B cell (primary cell): ENCODE measurements at regions not wholly inside any gene's neighbourhood (a gene's known extent, or its start where the extent isn't known, plus 50 kb on each side); places are given as distances from the start of the nearest gene placed in this dataset.

Experiments
- ATAC-seq: fragments of 200-7000 bp; cut with Tn5 transposase; one replicate; pipeline ENCODE4 v1.10.0; 2021; ENCODE audit warnings: low read depth, mild to moderate bottlenecking, moderate number of reproducible peaks, moderate library complexity
- CTCF ChIA-PET: fragments of 350-600 bp; sonication (Branson Sonifier 250); formaldehyde crosslinking; loops from one replicate; lab custom pipeline; 2021; ENCODE audit warnings: antibody characterized with exemption, inconsistent platforms; lab: Charles Lee
- POLR2A ChIA-PET: fragments of 350-600 bp; sonication (Branson Sonifier 250); formaldehyde crosslinking; loops from one replicate; lab custom pipeline; 2021; ENCODE audit warnings: antibody characterized with exemption; lab: Charles Lee
- DNase-seq: peaks from one replicate; pipeline ENCODE4 v3.0.0; 2013
- H2AFZ ChIP-seq: 2 replicates; pipeline ENCODE4 v1.6.1; 2012; ENCODE audit warnings: mild to moderate bottlenecking, low read depth, low read length; ENCODE audit not compliant: insufficient read depth, poor library complexity, severe bottlenecking
- H3K27ac ChIP-seq, 2 donors: 1 replicate in 1 of 2; 2 replicates in 1 of 2; pipeline ENCODE4 v1.5.1; 2012 to 2013; ENCODE audit warnings: low read length in 2 of 2, mild to moderate bottlenecking in 2 of 2, moderate library complexity in 1 of 2
- H3K27me3 ChIP-seq, 4 experiments: fragments of 200-600 bp in 1 of 4; sonication (generic) in 1 of 4; replicated peaks in 1 of 4; 1 replicate in 2 of 4; 2 replicates in 2 of 4; pipeline versions ENCODE4 v1.6.1 to v1.7.0; 2013 to 2016; ENCODE audit warnings: low read length in 3 of 4, mild to moderate bottlenecking in 2 of 4, mixed read lengths in 1 of 4, moderate library complexity in 1 of 4; ENCODE audit not compliant: insufficient read depth in 4 of 4, control insufficient read depth in 3 of 4; ENCODE audit errors: control extremely low read depth in 1 of 4
- H3K36me3 ChIP-seq, 2 experiments: replicated peaks in 1 of 2; 1 replicate in 1 of 2; 2 replicates in 1 of 2; pipeline versions ENCODE4 v1.6.1 to v1.7.1; 2013; ENCODE audit warnings: low read length in 1 of 2; ENCODE audit not compliant: insufficient read depth in 2 of 2, control insufficient read depth in 1 of 2; ENCODE audit errors: control extremely low read depth in 1 of 2, extremely low read depth in 1 of 2
- H3K4me1 ChIP-seq, 2 donors: fragments of 200-600 bp in 1 of 2; sonication (generic) in 1 of 2; 1 replicate in 1 of 2; 2 replicates in 1 of 2; pipeline versions ENCODE4 v1.5.1 to v1.6.1; 2013 to 2017; ENCODE audit warnings: low read length in 2 of 2; ENCODE audit not compliant: control insufficient read depth in 2 of 2, insufficient read depth in 2 of 2
- H3K4me2 ChIP-seq: replicated peaks from 2 replicates; pipeline ENCODE3; 2012; ENCODE audit warnings: mild to moderate bottlenecking, low read depth, low read length; ENCODE audit not compliant: poor library complexity, severe bottlenecking
- H3K4me3 ChIP-seq, 5 experiments: fragments of 200-600 bp in 1 of 5; sonication (generic) in 1 of 5; 1 replicate in 3 of 5; 2 replicates in 2 of 5; pipeline versions ENCODE4 v1.5.1 to v1.7.0; 2011 to 2016; ENCODE audit warnings: low read length in 4 of 5, mild to moderate bottlenecking in 4 of 5, low read depth in 2 of 5, control low read depth in 1 of 5, moderate library complexity in 1 of 5; ENCODE audit not compliant: insufficient read depth in 1 of 5; ENCODE audit errors: control extremely low read depth in 1 of 5, extremely low read depth in 1 of 5
- H3K79me2 ChIP-seq: fragments of 200-600 bp; sonication (generic); one replicate; pipeline ENCODE4 v1.6.0; 2016; ENCODE audit warnings: low read length; ENCODE audit not compliant: control insufficient read depth, insufficient read depth
- H3K9ac ChIP-seq: fragments of 200-600 bp; sonication (generic); 2 replicates; pipeline ENCODE4 v1.6.1; 2017; ENCODE audit warnings: mild to moderate bottlenecking, low read length, moderate library complexity
- H3K9me3 ChIP-seq, 3 donors: one replicate each; pipeline versions ENCODE4 v1.6.1 to v1.7.1; 2013; ENCODE audit warnings: low read length in 2 of 3; ENCODE audit not compliant: control insufficient read depth in 2 of 3, insufficient read depth in 1 of 3; ENCODE audit errors: control extremely low read depth in 1 of 3
- H4K20me1 ChIP-seq: 2 replicates; pipeline ENCODE4 v1.6.0; 2012; ENCODE audit warnings: mild to moderate bottlenecking, low read length; ENCODE audit not compliant: insufficient read depth, control insufficient read depth, poor library complexity, severe bottlenecking
- H3K27ac Mint-ChIP-seq: one replicate; pipeline ENCODE4 v1.8.0; 2021; ENCODE audit warnings: mixed read lengths
- H3K27me3 Mint-ChIP-seq: one replicate; pipeline ENCODE4 v1.8.0; 2021; ENCODE audit warnings: mixed read lengths
- H3K4me1 Mint-ChIP-seq: one replicate; pipeline ENCODE4 v1.8.0; 2021; ENCODE audit warnings: mixed read lengths
- H3K4me3 Mint-ChIP-seq: one replicate; pipeline ENCODE4 v1.8.0; 2021; ENCODE audit warnings: mixed read lengths
- H3K9me3 Mint-ChIP-seq: one replicate; pipeline ENCODE4 v1.8.0; 2022; ENCODE audit warnings: mixed read lengths; ENCODE audit not compliant: insufficient read depth
- EZH2 ChIP-seq: IDR thresholded peaks from 2 replicates; pipeline ENCODE4 v1.6.1; 2012; ENCODE audit warnings: borderline replicate concordance, low read depth, mild to moderate bottlenecking, moderate library complexity, low read length; ENCODE audit not compliant: insufficient read depth, poor library complexity, severe bottlenecking
- intact Hi-C: fragments of 100-400 bp; cut with micrococcal nuclease; formaldehyde crosslinking; loops from one replicate; pipeline ENCODE4 v1.10.0; 2022
- TF ChIP-seq, protein P1 (sequence below): fragments of 200-600 bp; IDR thresholded peaks from one replicate; pipeline ENCODE4 v1.8.0; 2022; ENCODE audit warnings: antibody characterized with exemption, mild to moderate bottlenecking

DNA sequence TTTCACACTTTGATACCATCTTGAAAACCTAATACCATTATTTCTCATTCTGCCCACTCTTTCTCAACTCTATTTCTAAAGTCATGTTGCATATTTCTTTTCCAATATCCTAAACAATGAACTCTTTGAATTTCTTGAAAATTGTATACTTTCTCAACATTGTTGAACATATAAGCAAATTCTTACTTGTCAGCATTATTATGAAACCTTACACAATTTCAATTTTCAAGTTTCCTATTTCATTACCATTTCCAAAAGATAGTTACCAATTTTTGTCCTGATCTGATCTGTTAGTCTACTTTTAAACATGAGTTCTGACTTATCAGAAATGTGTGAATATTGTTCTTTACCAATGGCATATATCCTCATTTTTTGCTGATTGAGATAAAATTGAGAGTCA, 806.3 kb upstream of the IGFBP7 start:
- Mint-ChIP-seq H3K27ac (no peak overlapping the region), H3K4me1 (no peaks in the 10 kb centered on the region), H3K9me3 (peaks cover 4% of the 10 kb centered on the region), H3K4me3 (no peak overlapping the region), H3K27me3 (no peaks in the 10 kb centered on the region)
- H3K4me2 ChIP-seq, result no peak overlapping the region
- H4K20me1 ChIP-seq, result no peaks in the 10 kb centered on the region
- TF ChIP-seq, protein P1, sequence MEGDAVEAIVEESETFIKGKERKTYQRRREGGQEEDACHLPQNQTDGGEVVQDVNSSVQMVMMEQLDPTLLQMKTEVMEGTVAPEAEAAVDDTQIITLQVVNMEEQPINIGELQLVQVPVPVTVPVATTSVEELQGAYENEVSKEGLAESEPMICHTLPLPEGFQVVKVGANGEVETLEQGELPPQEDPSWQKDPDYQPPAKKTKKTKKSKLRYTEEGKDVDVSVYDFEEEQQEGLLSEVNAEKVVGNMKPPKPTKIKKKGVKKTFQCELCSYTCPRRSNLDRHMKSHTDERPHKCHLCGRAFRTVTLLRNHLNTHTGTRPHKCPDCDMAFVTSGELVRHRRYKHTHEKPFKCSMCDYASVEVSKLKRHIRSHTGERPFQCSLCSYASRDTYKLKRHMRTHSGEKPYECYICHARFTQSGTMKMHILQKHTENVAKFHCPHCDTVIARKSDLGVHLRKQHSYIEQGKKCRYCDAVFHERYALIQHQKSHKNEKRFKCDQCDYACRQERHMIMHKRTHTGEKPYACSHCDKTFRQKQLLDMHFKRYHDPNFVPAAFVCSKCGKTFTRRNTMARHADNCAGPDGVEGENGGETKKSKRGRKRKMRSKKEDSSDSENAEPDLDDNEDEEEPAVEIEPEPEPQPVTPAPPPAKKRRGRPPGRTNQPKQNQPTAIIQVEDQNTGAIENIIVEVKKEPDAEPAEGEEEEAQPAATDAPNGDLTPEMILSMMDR, result no peak
- no peak for TF ChIP-seq EZH2
- H3K9ac ChIP-seq, result no peak overlapping the region
- CTCF ChIA-PET, result no interaction called here
- no peaks in the 10 kb centered on the region for H3K4me1 ChIP-seq
- H3K36me3 ChIP-seq, result no peaks in the 10 kb centered on the region
- DNase-seq (no peak), ATAC-seq (no peak)
- H3K9me3 ChIP-seq, result peaks cover 0 to 2% (median 0%) of the 10 kb centered on the region in 3 donors
- no peak overlapping the region for H2AFZ ChIP-seq
- no peak overlapping the region for H3K27ac ChIP-seq
- H3K4me3 ChIP-seq, result no peak overlapping the region
- no peaks in the 10 kb centered on the region for H3K27me3 ChIP-seq
- intact Hi-C loops, result no loop called here
- POLR2A ChIA-PET, result no interaction called here
- H3K79me2 ChIP-seq, result no peaks in the 10 kb centered on the region

DNA sequence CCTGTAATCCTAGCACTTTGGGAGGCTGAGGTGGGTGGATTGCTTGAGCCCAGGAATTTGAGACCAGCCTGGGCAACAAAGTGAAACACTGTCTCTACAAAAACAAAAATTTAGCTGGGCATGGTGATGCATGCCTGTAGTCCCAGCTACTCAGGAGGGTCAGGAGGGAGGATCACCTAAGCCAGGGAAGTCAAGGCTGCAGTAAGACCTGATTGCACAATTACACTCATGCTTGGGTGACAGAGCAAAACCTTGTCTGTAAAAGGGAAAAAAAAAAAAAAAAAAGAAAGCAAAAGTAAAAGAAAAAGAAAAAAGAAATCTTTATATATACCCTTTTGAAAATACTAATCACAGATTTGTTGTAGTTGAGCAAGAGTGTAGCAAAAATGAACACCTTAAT, 801.0 kb upstream of the IGFBP7 start:
- peaks cover 2% of the 10 kb centered on the region for H3K9me3 Mint-ChIP-seq
- ChIA-PET CTCF (no interaction called here), POLR2A (no interaction called here)
- no peaks in the 10 kb centered on the region for H3K36me3 ChIP-seq
- ATAC-seq, result no peak
- H3K9ac ChIP-seq, result no peak overlapping the region
- H3K9me3 ChIP-seq, result no peaks in the 10 kb centered on the region
- no peak for TF ChIP-seq EZH2
- TF ChIP-seq, protein P1, result no peak
- H4K20me1 ChIP-seq, result no peaks in the 10 kb centered on the region
- no peaks in the 10 kb centered on the region for H3K79me2 ChIP-seq
- no peak for DNase-seq
- H3K4me2 ChIP-seq, result no peak overlapping the region
- no peak overlapping the region for H3K27ac Mint-ChIP-seq
- H3K4me3 ChIP-seq, result no peak overlapping the region
- no peaks in the 10 kb centered on the region for H3K27me3 ChIP-seq
- no peaks in the 10 kb centered on the region for H3K4me1 Mint-ChIP-seq
- no peaks in the 10 kb centered on the region for H3K27me3 Mint-ChIP-seq
- H3K27ac ChIP-seq, result no peak overlapping the region
- no peak overlapping the region for H3K4me3 Mint-ChIP-seq
- no peaks in the 10 kb centered on the region for H3K4me1 ChIP-seq
- H2AFZ ChIP-seq, result no peak overlapping the region
- intact Hi-C loops, result no loop called here
